Liver (tissue), 3 donors: ENCODE measurements at regions not wholly inside any gene's neighbourhood (a gene's known extent, or its start where the extent isn't known, plus 50 kb on each side); places are given as distances from the start of the nearest gene placed in this dataset.

ENCODE experiments used
- FOXA1 ChIP-seq: IDR thresholded peaks from 2 replicates; pipeline ENCODE4 v1.6.1; 2016; ENCODE audit warnings: antibody characterized with exemption
- GABPA ChIP-seq, 2 donors: IDR thresholded peaks in 1 of 2; conservative IDR thresholded peaks in 1 of 2; 2 replicates each; pipeline ENCODE4 v1.6.1; 2016; ENCODE audit warnings: antibody characterized with exemption in 2 of 2, mild to moderate bottlenecking in 1 of 2, moderate library complexity in 1 of 2
- MAX ChIP-seq: IDR thresholded peaks from 2 replicates; pipeline ENCODE4 v1.6.1; 2016; ENCODE audit warnings: antibody characterized with exemption
- RAD21 ChIP-seq, 2 donors: IDR thresholded peaks; 2 replicates each; pipeline ENCODE4 v1.6.1; 2016; ENCODE audit warnings: antibody characterized with exemption in 2 of 2, mild to moderate bottlenecking in 2 of 2
- RXRA ChIP-seq, 2 donors: IDR thresholded peaks; 2 replicates each; pipeline ENCODE4 v1.6.1; 2017 to 2018; ENCODE audit warnings: antibody characterized with exemption in 2 of 2, mild to moderate bottlenecking in 1 of 2
- TAF1 ChIP-seq: conservative IDR thresholded peaks from 2 replicates; pipeline ENCODE4 v1.6.1; 2016; ENCODE audit warnings: antibody characterized with exemption, mild to moderate bottlenecking
- YY1 ChIP-seq: IDR thresholded peaks from 2 replicates; pipeline ENCODE4 v1.6.1; 2016; ENCODE audit warnings: antibody characterized with exemption, mild to moderate bottlenecking
- TF ChIP-seq, protein P1 (sequence below): fragments of 150-350 bp; IDR thresholded peaks from 2 replicates; pipeline ENCODE4 v1.5.1; 2017; ENCODE audit warnings: improper control_type of control experiment, low read depth, low read length; ENCODE audit not compliant: missing input control
- TF ChIP-seq, protein P2 (sequence below): IDR thresholded peaks from 2 replicates; pipeline ENCODE4 v1.6.1; 2016; ENCODE audit warnings: antibody characterized with exemption, mild to moderate bottlenecking
- donor health status: healthy.
- donor health status: healthy.

DNA sequence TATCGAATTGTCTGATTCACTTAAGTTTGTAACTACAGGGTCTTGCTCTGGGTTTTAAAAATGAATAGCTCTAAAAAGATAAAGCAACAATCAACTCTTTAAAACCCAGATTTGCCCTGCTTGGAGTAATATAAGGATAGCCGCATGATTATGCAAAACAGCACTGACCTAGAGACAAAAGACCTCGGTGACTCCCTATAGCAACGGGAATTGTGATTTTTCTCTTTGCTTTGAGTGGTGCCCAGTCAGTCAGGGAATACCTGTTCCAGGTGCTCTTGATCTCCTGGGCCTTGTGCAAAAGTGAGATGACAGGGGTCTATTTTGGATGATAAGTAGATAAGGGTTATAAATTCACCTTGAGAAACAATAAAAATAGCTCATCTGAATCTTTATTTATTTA, 336.3 kb upstream of the NOX3 start:
- TF ChIP-seq TAF1 (no peak), RXRA (IDR thresholded peaks at IDR 0.05) (no peak), MAX (no peak), YY1 (no peak), GABPA (IDR thresholded peaks at IDR 0.05 in 1 of 2, conservative IDR thresholded peaks at IDR 0.05 in 1 of 2) (no peak), FOXA1 (no peak), RAD21 (IDR thresholded peaks at IDR 0.05) (no peak)
- TF ChIP-seq, protein P1, sequence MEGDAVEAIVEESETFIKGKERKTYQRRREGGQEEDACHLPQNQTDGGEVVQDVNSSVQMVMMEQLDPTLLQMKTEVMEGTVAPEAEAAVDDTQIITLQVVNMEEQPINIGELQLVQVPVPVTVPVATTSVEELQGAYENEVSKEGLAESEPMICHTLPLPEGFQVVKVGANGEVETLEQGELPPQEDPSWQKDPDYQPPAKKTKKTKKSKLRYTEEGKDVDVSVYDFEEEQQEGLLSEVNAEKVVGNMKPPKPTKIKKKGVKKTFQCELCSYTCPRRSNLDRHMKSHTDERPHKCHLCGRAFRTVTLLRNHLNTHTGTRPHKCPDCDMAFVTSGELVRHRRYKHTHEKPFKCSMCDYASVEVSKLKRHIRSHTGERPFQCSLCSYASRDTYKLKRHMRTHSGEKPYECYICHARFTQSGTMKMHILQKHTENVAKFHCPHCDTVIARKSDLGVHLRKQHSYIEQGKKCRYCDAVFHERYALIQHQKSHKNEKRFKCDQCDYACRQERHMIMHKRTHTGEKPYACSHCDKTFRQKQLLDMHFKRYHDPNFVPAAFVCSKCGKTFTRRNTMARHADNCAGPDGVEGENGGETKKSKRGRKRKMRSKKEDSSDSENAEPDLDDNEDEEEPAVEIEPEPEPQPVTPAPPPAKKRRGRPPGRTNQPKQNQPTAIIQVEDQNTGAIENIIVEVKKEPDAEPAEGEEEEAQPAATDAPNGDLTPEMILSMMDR = no peak
- TF ChIP-seq, protein P2, sequence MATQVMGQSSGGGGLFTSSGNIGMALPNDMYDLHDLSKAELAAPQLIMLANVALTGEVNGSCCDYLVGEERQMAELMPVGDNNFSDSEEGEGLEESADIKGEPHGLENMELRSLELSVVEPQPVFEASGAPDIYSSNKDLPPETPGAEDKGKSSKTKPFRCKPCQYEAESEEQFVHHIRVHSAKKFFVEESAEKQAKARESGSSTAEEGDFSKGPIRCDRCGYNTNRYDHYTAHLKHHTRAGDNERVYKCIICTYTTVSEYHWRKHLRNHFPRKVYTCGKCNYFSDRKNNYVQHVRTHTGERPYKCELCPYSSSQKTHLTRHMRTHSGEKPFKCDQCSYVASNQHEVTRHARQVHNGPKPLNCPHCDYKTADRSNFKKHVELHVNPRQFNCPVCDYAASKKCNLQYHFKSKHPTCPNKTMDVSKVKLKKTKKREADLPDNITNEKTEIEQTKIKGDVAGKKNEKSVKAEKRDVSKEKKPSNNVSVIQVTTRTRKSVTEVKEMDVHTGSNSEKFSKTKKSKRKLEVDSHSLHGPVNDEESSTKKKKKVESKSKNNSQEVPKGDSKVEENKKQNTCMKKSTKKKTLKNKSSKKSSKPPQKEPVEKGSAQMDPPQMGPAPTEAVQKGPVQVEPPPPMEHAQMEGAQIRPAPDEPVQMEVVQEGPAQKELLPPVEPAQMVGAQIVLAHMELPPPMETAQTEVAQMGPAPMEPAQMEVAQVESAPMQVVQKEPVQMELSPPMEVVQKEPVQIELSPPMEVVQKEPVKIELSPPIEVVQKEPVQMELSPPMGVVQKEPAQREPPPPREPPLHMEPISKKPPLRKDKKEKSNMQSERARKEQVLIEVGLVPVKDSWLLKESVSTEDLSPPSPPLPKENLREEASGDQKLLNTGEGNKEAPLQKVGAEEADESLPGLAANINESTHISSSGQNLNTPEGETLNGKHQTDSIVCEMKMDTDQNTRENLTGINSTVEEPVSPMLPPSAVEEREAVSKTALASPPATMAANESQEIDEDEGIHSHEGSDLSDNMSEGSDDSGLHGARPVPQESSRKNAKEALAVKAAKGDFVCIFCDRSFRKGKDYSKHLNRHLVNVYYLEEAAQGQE = no peak
